Activated CD4-positive, alpha-beta T cell treated with anti-CD3 and anti-CD28 coated beads, Interleukin-2, amount 50 U/mL, for 16 hours (primary cell): ENCODE measurements at regions not wholly inside any gene's neighbourhood (a gene's known extent, or its start where the extent isn't known, plus 50 kb on each side); places are given as distances from the start of the nearest gene placed in this dataset.
"Not testable (repeated sequence)": the region's sequence is repeated elsewhere in the genome, so short reads cannot be mapped to it uniquely, and the experiment has no call there.

ENCODE experiments used
- DNase-seq: peaks from one replicate; pipeline ENCODE4 v3.0.0-alpha.2; 2020

DNA sequence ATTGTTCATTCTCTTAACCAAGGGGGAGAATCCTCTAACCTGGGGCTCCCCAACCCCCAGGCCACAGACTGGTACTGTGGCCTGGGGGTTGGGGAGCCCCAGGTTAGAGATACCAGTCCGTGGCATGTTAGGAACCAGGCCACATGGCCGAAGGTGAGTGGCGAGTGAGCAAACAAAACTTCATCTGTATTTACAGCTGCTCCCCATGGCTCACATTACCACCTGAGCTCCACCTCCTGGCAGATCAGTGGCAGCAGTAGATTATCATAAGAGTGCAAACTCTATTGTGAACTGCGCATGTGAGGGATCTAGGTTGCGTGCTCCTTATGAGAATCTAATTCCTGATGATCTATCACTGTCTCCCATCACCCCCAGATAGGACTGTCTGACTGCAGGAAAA, 957.2 kb upstream of the PRKX start:
- DNase-seq = no peak

DNA sequence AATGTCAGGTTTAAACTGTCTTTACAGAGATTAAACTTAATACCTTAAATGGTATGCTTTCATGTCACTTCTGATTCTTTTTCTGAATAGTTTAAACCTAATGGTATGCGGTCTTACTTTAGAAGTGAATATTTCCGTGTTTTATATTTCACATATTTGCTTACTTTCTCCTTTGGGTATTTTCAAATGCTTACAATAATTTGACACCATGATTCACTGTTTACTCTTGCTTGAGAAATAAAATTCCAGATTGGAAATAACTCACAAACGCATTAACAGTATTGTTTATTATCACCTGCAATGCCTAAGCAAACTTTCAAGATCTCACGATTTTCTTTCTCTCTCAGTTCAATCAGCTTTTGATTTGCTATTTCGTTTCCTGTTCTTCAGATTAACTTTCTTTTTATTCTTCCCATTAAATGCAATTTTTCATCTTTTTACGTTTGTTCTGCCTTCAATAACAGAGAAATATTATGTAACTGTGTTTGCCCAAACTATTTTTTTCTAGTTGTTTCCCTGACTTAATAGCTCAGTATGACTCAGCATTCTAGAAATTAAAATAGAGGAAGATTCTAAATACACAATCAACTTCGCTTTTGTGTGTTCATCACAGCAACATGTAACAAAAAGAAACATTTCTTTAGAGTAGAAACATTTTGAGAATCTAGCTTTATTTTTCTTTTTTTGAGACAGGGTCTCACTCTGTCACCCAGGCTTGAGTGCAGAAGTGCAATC, 955.5 kb upstream of the PRKX start:
- no peak for DNase-seq

DNA sequence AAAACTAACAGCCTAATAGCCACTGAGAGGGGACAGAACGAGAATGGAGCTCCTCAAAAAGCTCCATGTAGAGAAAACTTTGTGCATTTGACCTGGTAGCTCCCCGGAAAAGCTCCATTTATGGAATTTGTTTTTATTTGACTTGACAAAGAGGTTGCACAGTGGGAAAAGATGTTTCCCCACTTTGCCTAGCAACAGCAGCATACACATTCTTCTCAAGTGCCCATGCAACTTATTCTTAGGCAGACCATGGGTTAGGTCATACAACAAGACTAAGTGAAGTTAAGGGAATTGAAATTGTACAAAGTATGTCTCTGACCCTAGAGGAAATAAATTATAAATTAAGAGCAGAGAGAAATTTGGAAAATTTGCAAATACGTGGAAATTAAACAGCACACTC, 949.6 kb upstream of the PRKX start:
- no peak for DNase-seq

DNA sequence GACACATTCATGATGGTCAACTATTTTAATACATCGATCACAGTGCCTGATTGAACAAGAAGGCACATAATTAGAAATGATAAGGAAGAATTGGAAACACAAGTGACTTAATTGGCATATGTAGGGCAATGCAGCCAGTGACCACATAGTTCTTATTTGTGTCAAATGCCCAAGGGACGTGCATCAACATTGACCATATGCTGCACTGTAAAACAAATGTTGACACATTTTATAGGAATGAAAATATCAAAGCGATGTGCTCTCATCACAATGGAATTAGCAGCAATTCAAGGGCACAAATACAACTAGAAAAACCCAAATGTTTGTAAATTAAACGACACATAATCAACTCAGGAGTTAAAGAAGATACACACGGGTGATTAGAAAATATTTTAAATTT, 948.3 kb upstream of the PRKX start:
- no peak for DNase-seq

DNA sequence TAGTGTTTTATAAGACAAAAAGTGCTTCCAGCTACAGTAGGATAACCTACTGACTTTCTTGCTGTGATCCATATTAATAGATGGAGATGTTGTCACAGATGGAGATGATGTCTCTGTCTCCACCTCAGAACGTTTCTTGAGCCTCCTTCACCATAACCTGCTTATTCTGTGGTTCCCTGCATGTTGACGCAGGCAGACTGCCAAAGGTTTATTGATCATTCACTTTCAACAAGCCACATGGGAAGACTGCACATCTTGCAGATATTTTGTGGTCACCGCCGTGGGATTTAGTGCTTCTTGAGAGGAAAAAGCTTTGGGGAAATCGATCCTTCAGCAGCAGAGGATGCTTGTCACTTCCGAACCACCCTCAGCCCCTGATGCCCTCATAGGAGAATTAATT, 943.0 kb upstream of the PRKX start:
- DNase-seq = no peak

DNA sequence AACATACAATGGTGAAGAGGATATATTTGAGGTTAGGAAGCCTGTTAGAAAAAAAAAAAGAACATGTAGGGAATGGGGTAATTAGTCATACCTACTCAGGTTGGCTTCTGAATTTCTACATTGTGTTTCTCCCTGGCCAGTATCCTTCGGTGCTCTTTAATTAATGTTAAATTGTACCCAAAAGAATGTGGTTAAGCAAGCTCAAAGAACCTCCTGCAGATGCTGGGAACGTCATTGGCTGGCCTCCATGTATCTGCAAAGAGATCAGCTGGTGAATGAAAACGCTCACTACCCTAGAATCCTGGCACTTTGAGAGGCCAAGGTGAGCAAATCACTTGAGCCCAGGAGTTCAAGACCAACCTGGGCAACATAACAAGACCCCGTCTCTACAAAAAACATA, 942.3 kb upstream of the PRKX start:
- no peak for DNase-seq

DNA sequence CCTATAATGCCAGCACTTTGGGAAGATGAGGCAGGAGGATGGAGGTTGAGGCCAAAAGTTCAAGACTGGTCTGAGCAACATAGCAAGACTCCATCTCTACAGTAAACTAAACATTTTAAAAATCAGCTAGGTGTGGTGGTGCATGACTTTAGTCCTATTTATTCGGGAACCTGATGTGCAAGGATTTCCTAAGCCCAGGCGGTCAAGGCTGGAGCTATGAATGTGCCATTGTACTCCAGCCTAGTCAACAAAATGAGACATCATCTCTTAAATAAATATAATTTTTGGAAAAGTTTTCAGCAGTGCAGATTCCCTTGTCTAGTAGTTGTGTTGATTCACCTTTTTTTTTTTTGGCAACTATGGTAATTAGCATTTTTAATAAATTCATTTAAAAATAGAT, 928.7 kb upstream of the PRKX start:
- no peak for DNase-seq

DNA sequence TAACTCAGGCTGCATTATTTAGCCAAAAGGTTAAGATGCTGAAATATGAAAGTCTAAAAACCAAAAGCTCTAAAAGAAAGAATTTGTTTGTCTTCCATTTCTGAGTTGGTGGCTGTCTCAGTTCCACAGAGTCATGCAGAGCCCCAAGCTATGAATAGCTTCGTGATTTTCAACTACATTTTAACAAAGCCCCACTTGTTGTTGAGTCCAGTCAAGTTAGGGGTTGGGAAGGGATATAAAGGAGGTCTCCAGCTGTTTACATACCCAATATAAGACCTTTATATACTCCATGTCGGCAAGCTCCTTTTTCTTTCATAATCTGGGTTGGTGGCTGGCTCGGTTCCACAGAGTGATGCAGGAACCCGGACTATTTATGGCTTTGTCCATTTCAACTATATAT, 924.6 kb upstream of the PRKX start:
- no peak for DNase-seq

DNA sequence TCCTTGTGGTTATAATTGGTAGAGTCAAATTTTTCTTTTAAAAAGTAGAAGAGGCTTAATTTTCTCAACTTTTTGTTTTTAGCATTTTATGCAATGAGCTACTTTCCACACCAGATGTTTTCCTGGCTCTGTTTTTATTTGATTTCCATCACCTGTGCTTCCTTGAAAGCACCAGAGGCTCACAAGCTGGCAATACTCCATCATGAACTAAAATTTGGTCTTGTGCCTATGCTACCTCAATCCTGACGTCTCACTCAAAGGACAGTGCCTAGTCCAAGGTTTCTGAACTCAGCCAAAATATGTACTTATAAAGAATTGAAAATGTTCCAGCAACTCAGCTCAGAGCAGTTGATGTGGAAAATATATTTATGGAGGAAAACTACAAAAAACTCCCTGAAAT, 914.0 kb upstream of the PRKX start:
- DNase-seq = no peak

DNA sequence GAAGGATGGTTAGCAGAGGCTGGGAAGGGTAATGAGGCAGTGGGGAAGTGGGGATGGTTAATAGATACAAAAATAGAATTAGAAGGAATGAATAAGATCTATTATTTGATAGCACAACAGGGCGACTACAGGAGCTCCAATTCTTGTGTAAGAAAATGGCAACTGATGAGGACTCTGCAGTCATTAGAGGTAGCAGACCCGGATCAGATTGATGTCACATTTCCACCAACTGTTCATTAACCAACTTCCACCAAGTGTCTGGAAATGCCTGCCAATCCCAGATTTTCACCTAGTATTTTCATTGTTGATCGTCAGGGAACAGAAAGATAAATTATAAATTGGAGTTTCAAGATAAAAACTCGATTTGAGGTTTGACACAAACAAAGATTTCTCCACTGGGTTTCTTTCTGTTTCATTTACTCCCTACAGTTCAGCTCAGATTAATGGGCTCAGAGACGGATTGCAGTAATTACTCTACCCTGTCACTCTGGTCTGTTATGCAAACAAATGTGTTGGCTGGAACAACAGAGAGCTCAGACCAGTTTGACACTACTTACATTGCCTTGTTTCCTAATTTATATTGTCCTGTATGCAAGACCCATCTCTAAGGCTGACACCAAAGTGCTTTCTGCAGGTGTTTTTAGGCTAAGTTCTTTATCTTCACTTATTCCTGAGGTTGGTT, 909.2 kb upstream of the PRKX start:
- DNase-seq = no peak

DNA sequence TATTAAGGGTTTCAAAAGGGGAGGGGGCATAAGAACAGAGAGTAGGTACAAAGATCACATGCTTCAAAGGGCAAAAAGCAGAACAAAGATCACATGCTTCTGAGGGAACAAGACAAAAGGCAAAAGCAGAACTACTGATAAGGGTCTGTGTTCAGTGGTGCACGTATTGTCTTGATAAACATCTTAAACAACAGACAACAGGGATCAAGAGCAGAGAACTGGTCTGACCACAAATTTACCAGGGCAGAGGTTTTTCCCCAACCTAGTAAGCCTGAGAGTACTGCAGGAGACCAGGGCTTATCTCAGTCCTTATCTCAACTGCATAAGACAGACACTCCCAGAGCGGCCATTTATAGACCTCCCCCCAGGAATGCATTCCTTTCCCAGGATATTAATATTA, 900.2 kb upstream of the PRKX start:
- DNase-seq = not testable (repeated sequence)

DNA sequence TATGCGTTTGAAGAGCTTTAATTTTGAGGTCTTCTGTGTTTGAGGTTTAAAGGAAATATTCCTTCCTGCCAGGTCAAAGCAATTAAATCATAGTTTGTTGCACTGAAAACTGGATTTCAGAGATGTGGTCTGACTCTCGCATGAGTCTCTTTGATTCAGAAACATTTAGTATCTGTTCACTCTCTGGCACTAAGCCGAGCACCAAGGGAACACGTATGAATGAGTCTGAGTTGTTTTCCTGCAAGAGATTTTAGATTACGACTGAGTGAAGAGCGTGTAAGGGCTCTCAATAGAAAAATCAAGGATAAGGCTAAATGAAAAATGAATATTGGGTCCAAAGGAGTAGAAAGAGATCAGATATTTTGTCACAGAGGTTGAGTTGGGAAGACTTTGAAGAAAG, 875.4 kb upstream of the PRKX start:
- DNase-seq = no peak

DNA sequence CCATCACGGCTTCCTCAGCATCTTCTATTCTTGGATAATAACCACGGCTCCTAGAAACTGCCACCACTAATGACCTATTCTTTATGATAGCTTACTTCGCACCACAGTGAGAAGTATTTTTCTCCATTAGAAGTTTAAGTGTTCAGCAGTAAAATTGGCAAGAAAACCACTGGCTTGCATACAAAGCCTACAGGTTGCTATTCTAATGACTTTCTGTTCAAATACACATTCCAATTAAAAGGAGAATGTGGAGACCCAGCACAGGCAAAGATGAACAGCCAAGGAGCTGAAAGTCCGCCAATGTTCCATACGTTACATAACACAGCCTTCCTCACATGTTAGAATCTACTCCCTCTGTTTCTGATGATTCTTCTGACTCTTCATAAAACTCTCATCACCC, 875.0 kb upstream of the PRKX start:
- DNase-seq = no peak

DNA sequence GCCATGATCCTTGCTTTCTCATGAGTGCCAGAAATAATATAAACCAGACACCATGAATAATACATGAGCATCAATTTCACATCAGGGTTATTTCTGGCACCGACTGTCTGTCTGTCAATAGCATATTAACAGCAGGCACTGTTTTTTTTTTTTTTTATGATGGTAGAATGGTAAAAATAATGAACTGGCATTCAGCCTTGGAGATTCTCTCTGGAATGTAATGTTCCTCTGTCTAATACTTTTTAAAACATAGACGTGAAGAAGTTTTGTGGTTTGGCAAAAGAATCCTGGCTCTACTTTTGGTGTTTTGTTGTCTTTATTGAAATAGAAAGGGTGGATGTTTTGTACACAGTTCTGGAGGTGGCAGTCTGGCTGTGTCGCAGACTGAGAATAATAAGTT, 874.6 kb upstream of the PRKX start:
- no peak for DNase-seq

DNA sequence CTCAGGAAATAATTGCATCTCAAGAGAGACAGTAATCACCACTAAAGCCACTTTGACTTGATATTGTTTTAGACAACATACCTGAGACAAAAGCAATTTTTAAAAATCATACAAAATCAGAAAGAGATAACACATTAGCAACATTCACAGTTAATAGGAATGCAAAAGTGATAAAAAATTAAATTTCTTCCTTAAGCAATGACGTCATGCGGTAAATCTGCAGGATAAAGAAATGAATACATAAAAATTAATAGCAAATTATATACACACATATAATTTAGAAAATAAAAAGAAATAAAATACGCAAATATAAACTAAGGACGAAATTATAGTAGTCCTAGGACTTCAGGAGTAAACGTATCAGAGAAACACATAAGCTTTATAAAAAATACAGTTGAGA, 866.5 kb upstream of the PRKX start:
- no peak for DNase-seq

DNA sequence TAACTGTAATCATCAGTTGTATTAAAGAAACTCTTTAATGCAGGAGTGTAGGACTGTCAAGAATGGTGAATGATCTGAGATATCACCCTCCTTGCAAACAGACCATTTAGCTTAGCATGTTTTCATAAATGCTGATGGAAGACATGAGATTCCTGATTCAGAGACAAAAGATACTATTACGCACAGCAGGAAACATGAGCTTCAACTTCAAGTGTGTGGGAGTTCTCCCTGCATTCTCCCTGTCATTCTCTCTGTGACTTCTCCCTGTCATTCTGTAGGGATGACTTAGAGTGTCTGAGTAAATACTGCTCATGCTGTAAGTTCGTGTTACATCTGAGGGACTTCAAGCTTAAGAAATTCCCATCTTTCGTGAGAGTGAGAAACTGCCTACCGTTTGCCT, 866.0 kb upstream of the PRKX start:
- DNase-seq = no peak

DNA sequence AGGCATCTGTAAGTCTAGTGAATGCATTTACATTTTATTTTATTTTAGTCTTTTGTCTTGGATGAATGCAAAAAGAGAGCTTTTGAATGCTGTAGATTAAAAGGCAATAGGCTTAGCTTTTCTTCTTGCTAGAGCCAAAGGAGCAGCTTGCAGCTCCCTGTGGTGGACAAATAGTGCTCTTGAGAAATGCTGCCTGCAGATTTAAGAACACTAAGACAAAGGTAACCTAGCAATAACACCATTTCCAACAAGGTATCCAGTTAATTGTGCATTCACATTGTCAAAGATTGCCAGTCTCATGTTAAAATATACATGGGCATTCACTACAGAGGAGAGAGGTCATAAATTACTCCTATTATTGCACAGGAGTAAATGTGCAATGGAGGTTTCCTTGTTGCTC, 859.2 kb upstream of the PRKX start:
- DNase-seq = no peak

DNA sequence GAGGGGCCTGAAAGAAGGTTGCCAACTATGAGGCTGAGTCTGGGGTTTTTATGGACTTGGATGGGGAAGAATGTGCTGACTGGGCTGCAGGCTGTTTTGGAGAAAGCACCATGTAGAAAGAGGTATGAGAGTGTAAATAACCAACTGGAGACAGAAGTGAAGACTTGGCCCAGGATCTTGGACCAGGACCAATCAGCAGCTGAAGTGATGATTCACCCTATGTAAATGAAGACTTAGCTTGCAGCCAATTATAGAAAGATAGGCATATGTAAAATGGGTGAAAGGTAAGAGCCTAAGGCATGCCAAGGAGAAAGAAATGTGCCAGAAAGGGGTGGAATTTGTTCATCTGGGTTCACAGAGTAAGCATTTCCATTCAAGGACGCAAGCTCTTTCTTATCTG, 856.7 kb upstream of the PRKX start:
- no peak for DNase-seq

DNA sequence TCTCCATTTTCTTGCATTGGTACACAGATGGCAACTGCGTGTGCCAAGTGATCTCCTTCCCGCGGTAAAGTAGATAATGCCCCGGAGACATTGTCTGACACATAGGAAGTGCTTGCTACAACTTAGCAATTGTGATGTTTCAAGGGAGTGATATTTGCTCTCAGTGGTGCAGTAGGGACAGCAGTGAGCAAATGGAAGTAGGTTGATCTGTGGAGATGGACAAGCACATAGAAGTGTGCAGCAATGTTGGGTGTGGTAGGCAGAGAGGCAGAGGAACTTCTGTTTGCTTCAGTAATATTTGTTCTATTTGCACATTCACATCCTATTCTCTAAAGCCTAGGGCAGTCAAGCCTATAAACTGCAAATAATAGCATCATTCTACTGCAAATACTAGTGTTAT, 846.7 kb upstream of the PRKX start:
- DNase-seq = no peak

DNA sequence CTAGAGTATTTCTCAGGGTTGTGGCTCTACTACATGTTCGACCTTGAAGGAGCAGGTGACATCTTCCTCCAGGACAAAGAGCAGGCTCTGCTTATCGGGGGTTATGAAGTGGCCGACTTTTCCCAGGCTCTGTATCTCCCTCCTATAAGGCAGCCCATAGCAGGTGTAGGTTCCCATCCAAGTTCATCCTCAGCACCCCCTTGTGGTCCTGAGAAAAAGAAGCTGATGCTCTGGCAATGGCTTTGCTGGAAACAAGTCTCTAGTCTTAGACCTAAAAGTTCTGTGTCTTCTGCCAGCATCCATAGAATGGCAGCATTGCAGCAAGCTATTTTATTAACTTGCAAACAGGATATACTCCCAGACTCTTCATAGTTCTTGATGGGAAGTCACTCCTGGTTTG, 836.6 kb upstream of the PRKX start:
- DNase-seq = no peak

DNA sequence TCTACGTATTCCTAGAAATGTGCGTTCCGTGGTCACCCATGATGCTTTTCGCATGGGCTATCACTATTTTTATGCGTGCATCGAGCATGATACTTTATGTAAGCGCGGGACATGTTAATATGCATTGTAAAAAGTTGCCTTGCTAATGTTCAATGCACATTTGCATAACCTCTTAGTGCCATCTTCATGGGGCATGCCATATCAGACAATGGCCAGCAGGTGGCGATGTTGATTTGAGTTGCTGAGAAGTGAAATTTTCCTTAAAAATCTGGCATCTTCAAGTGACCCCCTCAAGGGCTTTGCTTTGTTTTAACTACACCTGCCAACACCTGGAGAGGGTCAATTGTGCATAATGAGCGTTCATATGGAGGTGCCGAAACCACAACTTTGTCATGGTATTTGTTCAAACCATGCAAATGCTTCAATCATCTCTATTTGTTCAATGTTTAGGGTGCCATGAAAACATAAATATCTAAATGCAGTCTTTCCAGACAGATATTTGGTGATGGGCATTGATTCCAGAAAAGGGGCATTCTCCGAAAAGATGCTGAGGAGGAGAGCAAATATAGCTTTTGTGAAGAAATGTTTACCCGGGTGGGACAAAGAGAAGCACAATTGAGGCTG, 833.9 kb upstream of the PRKX start:
- DNase-seq = peak; percentile 45

DNA sequence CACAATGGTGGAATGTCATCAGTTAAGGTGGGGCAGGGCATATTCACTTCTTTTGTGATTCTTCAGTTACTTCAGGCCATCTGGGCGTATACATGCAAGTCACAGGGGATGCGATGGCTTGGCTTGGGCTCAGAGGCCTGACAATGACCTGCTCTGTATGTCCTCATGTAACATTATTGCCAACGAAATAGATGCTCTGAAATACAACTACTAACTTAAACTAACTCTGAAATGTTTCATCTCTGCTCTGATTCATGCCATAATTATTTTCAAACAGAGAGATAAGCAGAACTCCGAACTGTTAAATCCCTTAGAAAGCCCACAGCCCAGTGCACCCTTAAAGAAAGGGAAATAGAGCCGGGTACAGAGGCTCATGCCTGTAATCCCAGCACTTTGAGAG, 832.7 kb upstream of the PRKX start:
- not testable (repeated sequence) for DNase-seq

DNA sequence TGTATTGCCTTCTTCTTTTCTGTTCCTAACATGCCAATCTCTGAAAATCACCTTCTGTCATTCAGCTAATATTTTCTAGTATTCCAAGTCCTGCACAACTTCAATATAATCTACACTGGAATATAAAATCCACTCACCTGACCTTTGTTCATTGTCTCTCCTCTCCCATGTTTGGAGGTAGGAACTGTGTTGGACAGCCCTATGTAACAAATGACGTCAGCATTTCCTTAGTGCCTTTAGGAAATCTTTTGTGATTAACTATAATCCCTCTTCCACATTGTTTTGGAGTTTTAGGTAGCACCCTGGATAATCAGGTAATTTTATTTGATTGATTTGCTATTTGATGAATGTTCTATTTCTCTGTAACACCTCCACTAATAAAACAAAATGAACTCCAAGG, 814.8 kb upstream of the PRKX start:
- no peak for DNase-seq

DNA sequence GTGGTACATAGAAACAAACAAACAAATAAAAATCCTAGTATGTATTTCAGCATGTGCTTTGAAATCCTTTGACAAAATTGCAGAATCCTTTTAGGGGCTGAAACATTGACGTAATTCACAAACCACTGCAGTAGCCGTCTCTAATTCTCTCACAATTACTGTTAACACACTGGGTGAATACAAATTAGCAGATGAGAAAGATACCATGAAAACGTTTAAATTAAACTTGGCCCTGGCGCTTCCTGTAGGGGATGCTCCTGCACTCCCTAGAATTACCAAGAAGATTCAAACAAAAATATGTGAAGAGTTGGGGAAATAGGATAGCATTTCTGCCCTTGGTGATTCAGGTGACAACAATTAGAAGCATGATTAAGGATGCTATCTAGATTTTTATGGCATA, 772.5 kb upstream of the PRKX start:
- DNase-seq = no peak

DNA sequence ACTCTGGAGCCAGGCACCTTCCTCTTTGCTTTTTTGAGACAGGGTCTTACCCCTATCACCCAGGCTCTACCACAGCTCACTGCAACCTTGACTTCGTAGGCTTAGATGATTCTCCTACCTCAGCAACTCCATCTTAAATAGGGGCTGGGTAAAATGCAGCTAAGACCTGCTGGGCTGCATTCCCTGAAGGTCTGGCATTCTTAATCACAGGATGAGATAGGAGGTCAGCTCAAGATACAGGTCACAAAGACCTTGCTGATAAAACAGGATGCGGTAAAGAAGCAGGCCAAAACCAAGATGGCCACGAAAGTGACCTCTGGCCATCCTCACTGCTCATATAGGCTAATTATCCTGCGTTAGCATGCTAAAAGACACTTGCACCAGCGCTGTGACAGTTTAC, 770.8 kb upstream of the PRKX start:
- DNase-seq = no peak
